GM18499 (cell line): ENCODE measurements at regions not wholly inside any gene's neighbourhood (a gene's known extent, or its start where the extent isn't known, plus 50 kb on each side); places are given as distances from the start of the nearest gene placed in this dataset.

Experiments used
- ATAC-seq: cut with Tn5 transposase; IDR thresholded peaks from one replicate; pipeline ENCODE4 v1.9.1; 2021; ENCODE audit warnings: moderate number of reproducible peaks; ENCODE audit not compliant: insufficient read depth, unreplicated experiment

GRCh38 chr5:171644536-171644935 is 141.1 kb upstream of the SMIM23 start:
- no peak for ATAC-seq

DNA sequence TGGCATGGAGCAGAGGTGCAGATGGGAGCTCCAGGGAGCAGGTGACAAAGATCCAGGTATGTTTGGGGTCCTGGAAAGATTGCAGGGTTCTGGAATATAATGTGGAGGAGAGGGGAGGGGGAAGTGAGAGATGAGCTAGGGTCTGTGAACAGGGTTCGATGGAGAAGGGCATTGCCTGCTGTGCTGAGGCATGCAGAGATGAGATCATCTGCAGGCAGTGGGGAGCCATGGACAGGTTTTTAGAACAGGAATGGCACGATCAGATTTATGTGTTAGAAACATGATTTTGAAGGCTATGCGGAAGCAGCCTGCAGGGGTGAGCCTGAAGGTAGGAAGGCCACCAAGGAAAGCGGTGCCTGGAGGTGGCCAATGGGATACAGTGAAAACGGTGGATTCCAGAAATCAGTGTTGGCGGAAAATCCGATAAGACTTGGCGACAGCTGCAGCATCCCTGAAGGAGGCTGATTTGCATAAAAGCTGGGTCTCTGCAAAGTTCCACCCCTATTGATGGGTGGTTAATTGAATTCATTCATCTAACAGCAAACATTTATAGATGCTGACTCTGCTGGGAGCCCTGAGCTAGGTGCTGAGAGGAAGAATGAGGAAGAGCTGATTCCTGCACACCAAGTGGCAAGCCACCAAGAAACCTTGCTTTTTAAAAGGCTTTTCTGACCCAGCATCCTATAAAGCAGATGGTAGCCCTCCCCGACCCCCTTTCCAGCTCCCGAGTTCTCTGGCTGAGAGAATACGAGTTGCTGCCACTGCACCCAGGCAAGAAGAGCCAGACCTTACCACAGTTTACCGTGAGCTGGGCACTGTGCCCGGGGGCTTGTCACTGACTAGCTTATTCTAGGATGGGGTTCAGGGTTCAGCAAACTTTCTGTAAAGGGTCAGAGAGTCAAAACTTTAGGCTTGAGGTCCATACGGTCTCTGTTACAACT is 139.2 kb upstream of the SMIM23 start:
- no peak for ATAC-seq

GRCh38 chr5:171647043-171647903 is 138.3 kb upstream of the SMIM23 start:
- ATAC-seq, result no peak

DNA sequence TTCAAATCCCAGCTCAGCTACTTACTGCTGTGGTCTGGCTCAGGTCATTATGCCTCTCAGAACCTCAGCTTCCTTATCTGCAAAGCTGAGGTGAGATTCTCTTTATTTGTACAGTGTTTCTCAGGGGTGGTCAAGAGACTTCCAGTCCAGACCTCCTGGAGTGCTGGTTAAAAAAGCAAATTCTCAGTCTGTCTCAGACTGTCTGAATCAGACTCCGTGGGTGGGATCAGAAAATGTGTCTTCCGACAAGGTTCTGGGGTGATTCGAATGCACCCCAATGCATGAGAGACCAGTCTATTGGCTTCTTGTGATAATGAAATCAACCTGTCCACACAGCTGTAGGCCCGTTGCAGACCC is 137.7 kb upstream of the SMIM23 start:
- ATAC-seq, result no peak

GRCh38 chr5:171648279-171649074 is 137.1 kb upstream of the SMIM23 start:
- ATAC-seq, result no peak

- no peak for ATAC-seq
Measured at GRCh38 chr5:171649075-171649401, 136.6 kb upstream of the SMIM23 start.

DNA sequence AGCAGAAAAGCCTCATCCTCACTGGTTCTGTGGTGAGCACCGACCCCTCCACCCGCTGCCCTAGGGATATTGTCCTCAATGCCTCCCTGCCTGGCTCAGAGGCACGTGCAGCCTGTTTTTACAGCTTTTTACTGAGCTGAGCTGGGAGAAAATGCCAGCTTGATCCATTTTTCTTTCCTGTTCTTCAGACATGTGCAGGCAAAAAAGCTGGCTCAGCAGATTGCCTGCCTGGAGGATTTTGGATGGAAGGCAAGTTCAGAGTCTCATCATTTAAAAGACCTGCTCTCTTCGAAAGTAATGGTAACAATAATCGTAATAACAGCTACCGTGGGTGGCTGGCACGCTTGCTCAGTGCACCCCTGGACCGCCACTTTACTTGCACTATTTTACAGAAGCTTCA is 135.0 kb upstream of the SMIM23 start:
- ATAC-seq, result no peak

DNA sequence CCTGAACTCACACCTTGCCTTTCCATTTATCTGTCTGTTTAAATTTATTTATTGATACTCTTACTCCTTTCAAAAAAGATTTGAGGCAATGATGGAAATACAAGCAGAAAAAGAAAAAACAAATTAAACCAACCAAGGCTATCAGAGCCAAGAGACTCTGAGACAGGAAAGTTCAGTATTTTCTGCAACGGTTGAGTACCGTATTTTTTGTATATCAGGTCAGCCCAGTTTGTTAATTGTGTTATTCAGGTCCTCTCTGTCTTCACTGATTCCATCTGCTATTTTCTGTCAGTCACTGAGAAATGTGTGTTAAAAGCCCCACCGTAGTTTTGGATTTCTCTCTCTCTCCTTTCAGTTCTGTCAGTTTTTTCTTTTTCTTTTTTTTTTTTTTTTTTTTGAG is 134.5 kb upstream of the SMIM23 start:
- ATAC-seq, result no peak

- ATAC-seq, result no peak
Measured at GRCh38 chr5:171654881-171655280, 130.7 kb upstream of the SMIM23 start.

DNA sequence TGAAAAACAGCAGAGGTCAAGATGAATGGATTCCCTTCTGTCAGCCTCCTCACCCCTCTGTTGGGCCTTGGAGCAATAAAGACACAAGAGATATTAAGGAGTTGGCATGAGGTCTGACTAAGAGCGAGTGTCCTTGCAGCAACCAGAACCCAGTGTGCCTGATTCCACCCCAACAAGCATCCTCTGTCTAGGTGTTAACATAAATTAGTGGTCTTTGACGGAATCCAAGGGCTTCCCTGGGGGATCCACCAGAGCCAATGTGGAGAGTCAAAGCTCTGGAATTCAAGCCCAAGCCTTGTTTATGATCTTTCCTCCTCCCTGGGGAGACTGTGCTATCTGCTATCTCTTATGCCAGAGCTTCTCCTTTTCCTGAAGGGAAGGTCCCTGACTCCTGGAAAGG is 128.1 kb upstream of the SMIM23 start:
- no peak for ATAC-seq

GRCh38 chr5:171659896-171660295 is 125.7 kb upstream of the SMIM23 start:
- no peak for ATAC-seq

DNA sequence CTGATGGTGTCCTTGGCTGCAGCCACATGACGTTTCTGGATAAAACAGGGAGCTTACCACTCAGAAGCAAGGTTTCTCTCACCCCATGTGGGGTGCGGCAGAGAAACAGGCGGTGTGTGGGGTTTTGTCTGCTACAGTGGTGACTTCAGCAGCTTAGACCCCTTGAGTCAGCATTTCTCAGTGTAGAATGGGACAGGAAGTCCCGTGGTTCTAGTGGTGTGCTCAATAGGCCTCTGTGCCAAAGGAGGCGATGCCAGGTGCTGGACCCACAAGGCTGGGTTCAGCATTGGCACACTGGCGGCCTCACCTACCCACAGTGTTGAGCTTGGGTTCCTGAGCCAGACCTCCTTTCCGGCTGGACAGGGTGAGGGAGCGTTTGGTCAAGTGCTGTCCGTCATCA is 125.2 kb upstream of the SMIM23 start:
- ATAC-seq, result no peak

GRCh38 chr5:171661143-171661542 is 124.5 kb upstream of the SMIM23 start:
- no peak for ATAC-seq

DNA sequence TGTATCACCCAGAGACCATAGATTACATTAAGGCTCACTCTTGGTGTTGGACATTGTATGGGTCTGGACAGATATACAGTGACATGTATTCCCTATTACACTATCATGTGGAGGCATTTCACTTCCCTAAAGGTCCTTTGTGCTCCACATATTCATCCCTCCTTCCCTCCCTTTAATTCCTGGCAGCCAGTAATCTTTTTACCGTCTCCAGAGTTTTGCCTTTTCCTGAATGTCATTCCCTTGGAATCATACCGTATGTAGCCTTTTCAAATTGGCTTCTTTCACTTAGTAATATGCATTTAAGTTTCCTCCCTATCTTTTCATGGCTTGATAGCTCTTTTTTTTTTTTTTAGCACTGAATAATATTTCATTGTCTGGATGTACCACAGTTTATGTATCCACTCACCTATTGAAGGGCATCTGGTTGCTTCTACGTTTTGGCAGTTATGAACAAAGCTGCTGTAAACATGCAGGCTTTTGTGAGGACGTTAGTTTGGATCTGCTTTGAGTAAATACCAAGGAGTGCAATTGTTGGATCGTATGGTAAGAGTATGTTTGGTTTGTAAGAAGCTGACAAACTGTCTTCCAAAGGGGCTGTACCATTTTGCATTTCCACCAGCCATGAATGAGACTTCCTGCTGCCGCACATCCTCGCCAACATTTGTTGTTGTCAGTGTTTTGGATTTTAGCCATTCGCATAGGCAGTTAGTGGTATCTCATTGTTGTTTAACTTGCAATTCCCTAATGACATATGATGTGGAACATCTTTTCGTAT is 122.1 kb upstream of the SMIM23 start:
- no peak for ATAC-seq

DNA sequence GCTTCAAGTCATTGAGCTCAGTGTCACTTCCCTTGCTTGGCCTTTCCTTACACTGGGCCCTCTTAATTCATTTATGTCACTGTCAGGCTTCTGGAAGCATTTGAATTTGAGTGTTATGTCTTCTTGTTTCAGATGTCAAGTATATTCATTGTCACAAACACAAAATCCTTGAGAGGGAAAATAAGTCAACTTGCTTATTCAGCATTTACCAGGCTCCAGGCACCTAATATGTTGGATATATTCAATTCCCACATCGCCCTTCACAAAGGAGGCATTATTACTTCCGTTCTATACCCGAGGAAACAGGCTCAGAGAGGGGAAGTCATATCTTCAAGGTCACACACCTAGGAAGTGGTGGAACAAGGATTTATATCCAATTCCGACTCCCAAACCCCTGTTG is 121.1 kb upstream of the SMIM23 start:
- ATAC-seq, result no peak

- no peak for ATAC-seq
Measured at GRCh38 chr5:171666815-171667214, 118.8 kb upstream of the SMIM23 start.

GRCh38 chr5:171667341-171668096 is 118.1 kb upstream of the SMIM23 start:
- ATAC-seq, result no peak

- no peak for ATAC-seq
Measured at GRCh38 chr5:171668097-171668412, 117.6 kb upstream of the SMIM23 start.

GRCh38 chr5:171669571-171669970 is 116.0 kb upstream of the SMIM23 start:
- no peak for ATAC-seq
